ENCODE measurements at regions not wholly inside any gene's neighbourhood (a gene's known extent, or its start where the extent isn't known, plus 50 kb on each side); places are given as distances from the start of the nearest gene placed in this dataset.

DNA sequence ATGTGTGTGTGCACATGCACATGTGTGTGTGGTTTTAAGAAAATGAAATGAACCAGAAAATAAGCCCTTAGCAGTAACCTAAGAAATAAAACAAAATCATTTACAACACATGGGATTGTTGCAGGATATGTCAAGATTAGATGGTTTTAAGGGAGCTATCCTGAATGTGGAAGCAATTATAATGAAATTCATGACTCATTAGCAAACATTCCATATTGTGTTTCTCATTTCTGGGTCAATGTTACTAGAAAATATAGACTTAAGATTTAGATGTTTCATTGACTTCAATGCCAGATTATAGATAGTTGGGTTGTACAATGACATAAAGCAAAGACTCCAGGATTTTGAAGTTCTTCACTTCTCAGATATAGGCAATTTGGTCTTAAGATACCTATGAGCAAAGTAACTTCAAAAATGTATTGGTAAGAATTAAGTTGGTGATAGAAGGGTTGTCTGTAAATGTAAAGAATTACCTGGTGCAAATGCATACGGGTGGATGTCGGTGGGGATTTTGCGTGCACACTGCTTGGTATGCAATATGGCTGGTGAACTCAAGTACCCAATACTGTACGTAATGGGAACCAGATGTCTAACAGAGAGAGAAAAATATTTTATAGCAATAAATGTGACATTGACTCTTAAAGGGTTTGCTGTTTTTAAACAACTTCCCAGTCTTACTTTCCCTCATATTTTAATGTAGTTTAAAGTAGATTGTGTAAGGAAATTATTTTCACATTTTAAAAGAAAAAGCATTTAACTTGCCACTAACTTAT is 53.9 kb upstream of the NR2F2 start:
- FAIRE-seq (no peak), DNase-seq (ENCODE audit: insufficient read length, low spot score) (no peak)
- TF ChIP-seq POLR2A (IDR thresholded peaks at IDR 0.05; ENCODE audit: low read depth, low read length), result no peak
